OCI-LY1 (cell line): ENCODE measurements at regions not wholly inside any gene's neighbourhood (a gene's known extent, or its start where the extent isn't known, plus 50 kb on each side); places are given as distances from the start of the nearest gene placed in this dataset.

Experiments used
- CTCF ChIP-seq: fragments of 200-600 bp; sonication (generic), shearing (Covaris generic); IDR thresholded peaks from 2 replicates; pipeline ENCODE4 v1.5.1; 2017; ENCODE audit warnings: mild to moderate bottlenecking, antibody characterized with exemption, low read length, moderate library complexity, mixed read lengths
- EZH2 ChIP-seq: fragments of 200-600 bp; sonication (generic), shearing (Covaris generic); IDR thresholded peaks from 2 replicates; pipeline ENCODE4 v1.8.0; 2017; ENCODE audit warnings: borderline replicate concordance, mixed run types, mild to moderate bottlenecking, antibody characterized with exemption, low read length, moderate library complexity, mixed read lengths

- TF ChIP-seq CTCF (no peak), EZH2 (no peak)
Measured at GRCh38 chr12:77377622-77378021, 312.3 kb upstream of the E2F7 start.
